Ascending aorta (tissue), 2 donors: ENCODE measurements at regions not wholly inside any gene's neighbourhood (a gene's known extent, or its start where the extent isn't known, plus 50 kb on each side); places are given as distances from the start of the nearest gene placed in this dataset.

ENCODE experiments used
- DNase-seq, 2 donors: peaks; one replicate each; pipeline ENCODE4 v3.0.0-alpha.2; 2019; ENCODE audit warnings: low spot score in 2 of 2
- H3K27ac ChIP-seq, 2 donors: fragments of 200-600 bp; sonication (generic); one replicate each; pipeline ENCODE4 v1.5.1; 2016 to 2017; ENCODE audit warnings: mild to moderate bottlenecking in 1 of 2
- H3K27me3 ChIP-seq: fragments of 200-600 bp; sonication (generic); one replicate; pipeline ENCODE4 v1.5.1; 2017
- H3K36me3 ChIP-seq, 2 donors: fragments of 200-600 bp; sonication (generic); one replicate each; pipeline ENCODE4 v1.5.1; 2016
- H3K4me1 ChIP-seq, 2 donors: fragments of 200-600 bp; sonication (generic); one replicate each; pipeline ENCODE4 v1.5.1; 2016 to 2017; ENCODE audit warnings: mild to moderate bottlenecking in 1 of 2
- H3K4me3 ChIP-seq, 2 donors: fragments of 200-600 bp; sonication (generic); one replicate each; pipeline ENCODE4 v1.5.1; 2016 to 2017; ENCODE audit warnings: mild to moderate bottlenecking in 1 of 2
- H3K9me3 ChIP-seq, 2 donors: fragments of 200-600 bp; sonication (generic); one replicate each; pipeline ENCODE4 v1.5.1; 2016
- CTCF ChIP-seq, 3 experiments: fragments of 200-600 bp in 2 of 3; fragments of 450-650 bp in 1 of 3; sonication (generic) in 2 of 3; IDR thresholded peaks; one replicate each; pipeline ENCODE4 v1.5.1; 2016 to 2019; ENCODE audit warnings: antibody characterized with exemption in 3 of 3, mild to moderate bottlenecking in 1 of 3, moderate library complexity in 1 of 3
- intact Hi-C: fragments of 100-400 bp; cut with DNase I; formaldehyde crosslinking; loops from one replicate; pipeline ENCODE4 v1.15.1; 2023

DNA sequence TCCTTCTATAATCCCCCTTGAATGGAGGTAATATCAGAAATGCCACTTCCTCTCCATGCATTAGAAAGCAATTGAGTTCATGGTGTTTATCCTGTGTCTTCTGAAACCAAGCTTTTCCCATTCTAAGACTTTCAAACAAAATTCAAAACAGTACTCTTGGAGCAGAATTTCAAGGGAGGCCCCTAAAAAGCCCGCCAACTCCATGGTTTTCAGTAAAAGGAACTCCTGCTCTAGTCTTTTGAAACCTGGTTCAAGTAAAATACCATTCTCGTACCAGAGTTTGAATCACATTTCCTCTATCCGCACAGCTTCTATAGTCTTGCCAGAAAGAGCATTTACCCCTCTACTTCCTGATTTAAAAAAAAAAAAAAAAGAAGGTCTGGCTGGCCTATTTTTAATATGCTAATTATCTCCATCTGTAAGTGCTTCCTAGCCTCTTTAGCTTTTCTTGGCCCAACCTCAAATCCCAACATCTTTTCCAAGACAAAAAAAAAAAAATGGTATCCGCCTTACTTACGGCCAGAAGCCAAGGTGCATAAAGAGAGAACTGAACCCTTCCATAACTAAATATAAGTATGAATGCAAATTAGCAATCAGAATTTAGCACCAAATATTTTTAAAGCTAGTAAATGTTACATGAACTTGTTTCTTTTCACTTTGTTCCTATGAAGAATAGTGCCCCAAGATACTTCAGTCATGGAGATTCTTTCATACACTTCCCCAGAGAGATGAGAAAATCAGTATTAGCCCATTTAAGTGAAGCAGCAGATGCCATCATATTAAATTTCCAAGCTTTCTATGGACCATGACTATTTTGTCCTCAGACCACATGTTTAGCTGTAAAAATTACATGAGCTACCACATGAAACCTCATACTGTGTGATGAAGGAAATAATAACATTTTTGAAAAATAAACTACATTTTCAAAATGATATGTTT is 199.9 kb upstream of the FAM3C start:
- Histone ChIP-seq H3K27me3 (no peaks in the 10 kb centered on the region), H3K36me3 (no peaks in the 10 kb centered on the region), H3K4me1 (no peaks in the 10 kb centered on the region), H3K4me3 (no peak overlapping the region), H3K9me3 (peaks cover 0 to 6% of the 10 kb centered on the region in 2 donors), H3K27ac (no peak overlapping the region)
- intact Hi-C loops = no loop called here
- no peak for TF ChIP-seq CTCF (IDR thresholded peaks at IDR 0.05)
- no peak for DNase-seq

DNA sequence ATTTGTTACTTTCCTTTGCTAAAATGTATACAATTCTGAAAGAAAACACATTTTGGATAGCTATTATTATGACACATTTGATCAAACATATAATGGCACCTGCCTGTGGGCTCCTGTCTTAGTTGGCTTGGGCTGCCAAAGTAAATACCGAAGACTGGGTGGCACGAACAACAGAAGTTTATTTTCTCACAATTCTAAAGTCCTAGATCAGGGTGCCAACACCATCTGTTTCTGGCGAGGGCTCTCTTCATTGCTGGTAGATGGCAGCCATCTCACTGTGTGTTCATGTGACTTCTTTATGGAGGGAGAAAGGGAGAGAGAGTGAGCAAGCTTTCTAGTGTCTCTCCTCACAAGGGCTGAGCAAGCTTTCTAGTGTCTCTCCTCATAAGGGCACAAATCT is 195.8 kb upstream of the FAM3C start:
- Histone ChIP-seq H3K27me3 (no peaks in the 10 kb centered on the region), H3K36me3 (no peaks in the 10 kb centered on the region), H3K9me3 (no peaks in the 10 kb centered on the region), H3K4me3 (no peak overlapping the region), H3K27ac (no peak overlapping the region), H3K4me1 (no peaks in the 10 kb centered on the region)
- TF ChIP-seq CTCF (IDR thresholded peaks at IDR 0.05) = no peak
- DNase-seq = no peak
- intact Hi-C loops = no loop called here

- H3K27me3 ChIP-seq = no peaks in the 10 kb centered on the region
- H3K9me3 ChIP-seq = no peaks in the 10 kb centered on the region
- intact Hi-C loops = no loop called here
- H3K4me1 ChIP-seq = no peaks in the 10 kb centered on the region
- no peak overlapping the region for H3K4me3 ChIP-seq
- H3K27ac ChIP-seq = no peak overlapping the region
- TF ChIP-seq CTCF (IDR thresholded peaks at IDR 0.05) = no peak
- no peaks in the 10 kb centered on the region for H3K36me3 ChIP-seq
- DNase-seq = no peak
These were observed 191.3 kb upstream of the FAM3C start for GRCh38 chr7:121587435-121587834.

- no peaks in the 10 kb centered on the region for H3K9me3 ChIP-seq
- no peak overlapping the region for H3K4me3 ChIP-seq
- TF ChIP-seq CTCF (IDR thresholded peaks at IDR 0.05) = no peak
- DNase-seq = no peak
- no peaks in the 10 kb centered on the region for H3K27me3 ChIP-seq
- no peaks in the 10 kb centered on the region for H3K36me3 ChIP-seq
- no peaks in the 10 kb centered on the region for H3K4me1 ChIP-seq
- no peak overlapping the region for H3K27ac ChIP-seq
- intact Hi-C loops = no loop called here
These were observed 186.2 kb upstream of the FAM3C start for GRCh38 chr7:121582258-121582657.

- intact Hi-C loops = no loop called here
- no peaks in the 10 kb centered on the region for H3K27me3 ChIP-seq
- no peaks in the 10 kb centered on the region for H3K36me3 ChIP-seq
- H3K4me3 ChIP-seq = no peak overlapping the region
- DNase-seq = no peak
- H3K9me3 ChIP-seq = no peaks in the 10 kb centered on the region
- H3K4me1 ChIP-seq = no peaks in the 10 kb centered on the region
- no peak for TF ChIP-seq CTCF (IDR thresholded peaks at IDR 0.05)
- H3K27ac ChIP-seq = no peak overlapping the region
These were observed 183.5 kb upstream of the FAM3C start for GRCh38 chr7:121579639-121580038.
